ENCODE measurements at regions not wholly inside any gene's neighbourhood (a gene's known extent, or its start where the extent isn't known, plus 50 kb on each side); places are given as distances from the start of the nearest gene placed in this dataset.
A peak's percentile ranks its signal among the peaks of the same experiment; 100 is the strongest.

GRCh38 chr9:27766073-27766835 lies 193.0 kb upstream of the C9orf72 start:
- in situ Hi-C loops (cut with MboI; ENCODE audit: low pct_unique_long_range_greater_than_20kb in 2 of 9, low sequenced_read_pairs in 9 of 9, unreplicated experiment in 9 of 9) = no loop called here
- ATAC-seq (replicated peaks in 6 of 8) = peak in 7 of 8 experiments; percentile 16 to 94 (median 67)
- no peak overlapping the region for H3K27ac ChIP-seq
- WGBS, 10 experiments = 0 to 100% (median 63%) methylated on average over 1 to 3 of the region's 3 CpGs
- no peak overlapping the region for H3K4me3 ChIP-seq
- H3K4me1 ChIP-seq (replicated peaks in 1 of 2) = peaks cover 6 to 15% of the 10 kb centered on the region in 2 donors

- in situ Hi-C loops (cut with MboI; ENCODE audit: low pct_unique_long_range_greater_than_20kb in 2 of 9, low sequenced_read_pairs in 9 of 9, unreplicated experiment in 9 of 9) = no loop called here
Measured at GRCh38 chr9:27768781-27769180, 195.5 kb upstream of the C9orf72 start.

GRCh38 chr9:27770541-27770940 lies 197.3 kb upstream of the C9orf72 start:
- ATAC-seq (replicated peaks in 6 of 8) = no peak
- Histone ChIP-seq H3K4me3 (no peak overlapping the region), H3K4me1 (replicated peaks in 1 of 2) (peaks cover 7% of the 10 kb centered on the region in 2 donors), H3K27ac (no peak overlapping the region)
- 0 to 100% (median 20%) methylated on average over 1 of the region's 5 CpGs; no CpG with 5 or more reads in 7 of the 10 experiments for WGBS, 10 experiments
- in situ Hi-C loops (cut with MboI; ENCODE audit: low pct_unique_long_range_greater_than_20kb in 2 of 9, low sequenced_read_pairs in 9 of 9, unreplicated experiment in 9 of 9) = no loop called here

More at GRCh38 chr9:27768781-27769180, 195.5 kb upstream of the C9orf72 start:
- Histone ChIP-seq H3K27ac (no peak overlapping the region), H3K4me1 (replicated peaks in 1 of 2) (peaks cover 9 to 15% of the 10 kb centered on the region in 2 donors), H3K4me3 (no peak overlapping the region)
- 18 to 100% (median 43%) methylated on average over 1 to 3 of the region's 3 CpGs; no CpG with 5 or more reads in 1 of the 10 experiments for WGBS, 10 experiments
- no peak for ATAC-seq (replicated peaks in 6 of 8)

- Histone ChIP-seq H3K27ac (no peak overlapping the region), H3K4me3 (no peak overlapping the region), H3K4me1 (replicated peaks in 1 of 2) (peaks cover 0 to 3% of the 10 kb centered on the region in 2 donors)
- in situ Hi-C loops (cut with MboI; ENCODE audit: low pct_unique_long_range_greater_than_20kb in 2 of 9, low sequenced_read_pairs in 9 of 9, unreplicated experiment in 9 of 9) = no loop called here
- ATAC-seq (replicated peaks in 6 of 8) = peak in 4 of 8 experiments; percentile 43 to 92 (median 84)
- WGBS, 10 experiments = 29 to 80% (median 69%) methylated on average over 1 to 4 of the region's 4 CpGs
Measured at GRCh38 chr9:27771803-27772545, 198.7 kb upstream of the C9orf72 start.

- H3K4me3 ChIP-seq = no peak overlapping the region
- in situ Hi-C loops (cut with MboI; ENCODE audit: low pct_unique_long_range_greater_than_20kb in 2 of 9, low sequenced_read_pairs in 9 of 9, unreplicated experiment in 9 of 9) = no loop called here
Measured at GRCh38 chr9:27784847-27785713, 211.8 kb upstream of the C9orf72 start.

GRCh38 chr9:27785714-27786100 lies 212.4 kb upstream of the C9orf72 start:
- in situ Hi-C loops (cut with MboI; ENCODE audit: low pct_unique_long_range_greater_than_20kb in 2 of 9, low sequenced_read_pairs in 9 of 9, unreplicated experiment in 9 of 9) = no loop called here
- ATAC-seq (replicated peaks in 6 of 8) = peak in 1 of 8 experiments; percentile 45
- Histone ChIP-seq H3K4me3 (no peak overlapping the region), H3K27ac (no peak overlapping the region), H3K4me1 (replicated peaks in 1 of 2) (no peaks in the 10 kb centered on the region)

More at GRCh38 chr9:27784847-27785713, 211.8 kb upstream of the C9orf72 start:
- peak in 1 of 8 experiments; percentile 54 for ATAC-seq (replicated peaks in 6 of 8)
- WGBS, 10 experiments = 9 to 100% (median 73%) methylated on average over 1 to 5 of the region's 7 CpGs; no CpG with 5 or more reads in 4 of the 10 experiments
- H3K27ac ChIP-seq = no peak overlapping the region
- no peaks in the 10 kb centered on the region for H3K4me1 ChIP-seq (replicated peaks in 1 of 2)

GRCh38 chr9:27787891-27788290 lies 214.6 kb upstream of the C9orf72 start:
- WGBS, 10 experiments = 7 to 88% (median 56%) methylated on average over 1 to 2 of the region's 2 CpGs; no CpG with 5 or more reads in 4 of the 10 experiments
- Histone ChIP-seq H3K4me1 (replicated peaks in 1 of 2) (no peaks in the 10 kb centered on the region), H3K4me3 (no peak overlapping the region), H3K27ac (no peak overlapping the region)
- in situ Hi-C loops (cut with MboI; ENCODE audit: low pct_unique_long_range_greater_than_20kb in 2 of 9, low sequenced_read_pairs in 9 of 9, unreplicated experiment in 9 of 9) = no loop called here
- ATAC-seq (replicated peaks in 6 of 8) = peak in 3 of 8 experiments; percentile 51 to 61 (median 55)

GRCh38 chr9:27791311-27791710 lies 218.0 kb upstream of the C9orf72 start:
- no peak overlapping the region for H3K27ac ChIP-seq
- WGBS, 10 experiments = 20 to 100% (median 64%) methylated on average over 1 of the region's 1 CpG; no CpG with 5 or more reads in 3 of the 10 experiments
- H3K4me3 ChIP-seq = no peak overlapping the region
- peak in 1 of 8 experiments; percentile 57 for ATAC-seq (replicated peaks in 6 of 8)
- in situ Hi-C loops (cut with MboI; ENCODE audit: low pct_unique_long_range_greater_than_20kb in 2 of 9, low sequenced_read_pairs in 9 of 9, unreplicated experiment in 9 of 9) = no loop called here
- H3K4me1 ChIP-seq (replicated peaks in 1 of 2) = no peaks in the 10 kb centered on the region

GRCh38 chr9:27792971-27793689 lies 219.8 kb upstream of the C9orf72 start:
- no peak for ATAC-seq (replicated peaks in 6 of 8)

GRCh38 chr9:27799326-27799725 lies 226.0 kb upstream of the C9orf72 start:
- peak in 1 of 8 experiments; percentile 30 for ATAC-seq (replicated peaks in 6 of 8)
- WGBS, 10 experiments = 0 to 82% (median 74%) methylated on average over 1 of the region's 1 CpG; no CpG with 5 or more reads in 2 of the 10 experiments
- in situ Hi-C loops (cut with MboI; ENCODE audit: low pct_unique_long_range_greater_than_20kb in 2 of 9, low sequenced_read_pairs in 9 of 9, unreplicated experiment in 9 of 9) = no loop called here
- Histone ChIP-seq H3K4me3 (no peak overlapping the region), H3K27ac (no peak overlapping the region), H3K4me1 (replicated peaks in 1 of 2) (peaks cover 0 to 5% of the 10 kb centered on the region in 2 donors)

More at GRCh38 chr9:27792971-27793689, 219.8 kb upstream of the C9orf72 start:
- 0 to 100% (median 74%) methylated on average over 1 to 2 of the region's 2 CpGs for WGBS, 10 experiments
- H3K4me3 ChIP-seq = no peak overlapping the region
- in situ Hi-C loops (cut with MboI; ENCODE audit: low pct_unique_long_range_greater_than_20kb in 2 of 9, low sequenced_read_pairs in 9 of 9, unreplicated experiment in 9 of 9) = no loop called here
- no peaks in the 10 kb centered on the region for H3K4me1 ChIP-seq (replicated peaks in 1 of 2)
- no peak overlapping the region for H3K27ac ChIP-seq

GRCh38 chr9:27800159-27800558 lies 226.9 kb upstream of the C9orf72 start:
- ATAC-seq (replicated peaks in 6 of 8) = peak in 1 of 8 experiments; percentile 15
- H3K4me3 ChIP-seq = no peak overlapping the region
- WGBS, 10 experiments = 0 to 62% (median 20%) methylated on average over 1 of the region's 1 CpG; no CpG with 5 or more reads in 2 of the 10 experiments
- in situ Hi-C loops (cut with MboI; ENCODE audit: low pct_unique_long_range_greater_than_20kb in 2 of 9, low sequenced_read_pairs in 9 of 9, unreplicated experiment in 9 of 9) = no loop called here
- peaks cover 0 to 5% of the 10 kb centered on the region in 2 donors for H3K4me1 ChIP-seq (replicated peaks in 1 of 2)
- H3K27ac ChIP-seq = no peak overlapping the region

Measured in motor neuron (in vitro differentiated cells).